Mucosa of descending colon (tissue), 3 donors: ENCODE measurements at regions not wholly inside any gene's neighbourhood (a gene's known extent, or its start where the extent isn't known, plus 50 kb on each side); places are given as distances from the start of the nearest gene placed in this dataset.

ENCODE experiments used
- ATAC-seq: fragments of 200-7000 bp; cut with Tn5 transposase; one replicate; pipeline ENCODE4 v1.9.1; 2020; ENCODE audit warnings: mild to moderate bottlenecking, moderate library complexity
- DNase-seq, 3 donors: peaks; one replicate each; pipeline ENCODE4 v3.0.0-alpha.2; 2020
- H3K36me3 ChIP-seq: fragments of 200-600 bp; one replicate; pipeline ENCODE4 v1.8.0; 2021; ENCODE audit warnings: low read depth, mild to moderate bottlenecking
- H3K4me1 ChIP-seq: fragments of 200-600 bp; one replicate; pipeline ENCODE4 v1.8.0; 2021; ENCODE audit warnings: low read depth, mild to moderate bottlenecking
- H3K4me3 ChIP-seq: fragments of 200-600 bp; one replicate; pipeline ENCODE4 v1.8.0; 2021; ENCODE audit warnings: mild to moderate bottlenecking
- H3K9me3 ChIP-seq: fragments of 200-600 bp; one replicate; pipeline ENCODE4 v1.8.0; 2021; ENCODE audit warnings: mild to moderate bottlenecking
- CTCF ChIP-seq: fragments of 200-600 bp; IDR thresholded peaks from one replicate; pipeline ENCODE4 v1.8.0; 2022; ENCODE audit warnings: antibody characterized with exemption, mild to moderate bottlenecking
- intact Hi-C, 2 donors: fragments of 100-400 bp; cut with DNase I in 1 of 2; cut with micrococcal nuclease in 1 of 2; formaldehyde crosslinking; loops; one replicate each; pipeline versions ENCODE4 v1.11.0 to v1.11.1; 2022; cut with DNase I, micrococcal nuclease
- donor health status: DM: no; HTN: no; CAD: no; lungs with moderate emphysema.
- donor health status: DM: no; HTN: no; CAD: no.
- donor health status: DM: no; HTN: yes; CAD: no.

DNA sequence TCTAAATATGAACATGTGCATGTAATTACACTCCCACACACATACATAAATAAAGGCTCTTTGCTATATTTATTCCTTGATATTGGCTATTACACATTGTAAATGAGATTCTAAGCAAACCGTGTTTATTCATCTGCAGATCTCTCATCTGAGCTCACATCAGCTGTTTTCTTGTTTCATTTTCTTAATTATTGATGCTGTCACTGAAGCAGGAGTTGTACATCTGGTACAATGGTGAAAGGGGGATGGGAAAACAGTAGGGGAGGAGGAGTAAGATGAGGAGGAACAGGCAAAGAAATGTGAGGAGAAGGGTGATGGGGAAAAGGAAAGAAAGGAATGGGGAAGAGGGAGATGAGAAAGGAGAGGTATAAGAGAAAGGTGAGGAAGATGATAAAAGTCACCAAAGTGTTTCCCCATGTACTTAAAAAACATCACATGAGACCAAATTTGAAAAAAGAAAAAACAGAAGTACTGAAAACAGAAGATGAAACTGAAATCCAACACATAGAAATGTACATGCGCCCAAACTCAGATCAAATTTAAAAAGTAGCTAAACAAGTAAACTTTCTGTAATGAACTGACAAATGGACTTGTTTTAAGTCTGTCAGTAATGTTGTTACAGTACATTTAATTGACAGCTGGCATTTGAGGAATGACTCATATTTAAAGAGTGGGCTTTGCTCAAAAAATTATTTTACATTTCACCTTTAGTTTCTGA, 472.2 kb downstream of the ARL4A start:
- H3K4me3 ChIP-seq: no peak overlapping the region
- H3K36me3 ChIP-seq: no peaks in the 10 kb centered on the region
- DNase-seq: no peak
- intact Hi-C loops: no loop called here
- no peaks in the 10 kb centered on the region for H3K9me3 ChIP-seq
- no peak for ATAC-seq
- no peaks in the 10 kb centered on the region for H3K4me1 ChIP-seq
- no peak for TF ChIP-seq CTCF

- no peak for ATAC-seq
- no peak for TF ChIP-seq CTCF
- intact Hi-C loops: no loop called here
- Histone ChIP-seq H3K4me3 (no peak overlapping the region), H3K36me3 (no peaks in the 10 kb centered on the region), H3K4me1 (no peaks in the 10 kb centered on the region), H3K9me3 (no peaks in the 10 kb centered on the region)
- DNase-seq: no peak
Observed at GRCh38 chr7:13161125-13161524, 473.7 kb downstream of the ARL4A start.

DNA sequence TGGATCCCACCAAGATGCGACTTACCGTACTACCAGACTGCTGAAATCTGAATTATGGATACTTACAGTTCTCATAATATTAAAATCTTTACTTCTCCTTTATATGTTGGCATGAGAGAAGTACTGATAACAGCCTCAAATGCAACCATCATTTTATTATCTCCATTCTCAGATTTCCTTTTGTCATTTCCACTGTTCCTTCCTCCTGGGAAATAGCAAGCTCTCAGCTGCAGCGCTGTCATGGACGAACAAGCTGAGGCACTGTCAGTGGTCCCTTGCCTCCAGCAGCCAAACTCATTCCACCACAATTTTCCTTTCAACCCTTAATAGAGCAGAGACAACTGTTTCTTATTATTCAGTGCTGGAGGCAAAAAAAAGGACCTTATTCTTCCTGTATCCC, 478.4 kb downstream of the ARL4A start:
- no peak for TF ChIP-seq CTCF
- Histone ChIP-seq H3K4me1 (no peaks in the 10 kb centered on the region), H3K9me3 (no peaks in the 10 kb centered on the region), H3K36me3 (no peaks in the 10 kb centered on the region), H3K4me3 (no peak overlapping the region)
- no peak for ATAC-seq
- DNase-seq: no peak
- intact Hi-C loops: no loop called here

GRCh38 chr7:13166801-13167200, 479.4 kb downstream of the ARL4A start:
- ATAC-seq: no peak
- Histone ChIP-seq H3K9me3 (no peaks in the 10 kb centered on the region), H3K36me3 (no peaks in the 10 kb centered on the region), H3K4me1 (no peaks in the 10 kb centered on the region), H3K4me3 (no peak overlapping the region)
- no peak for DNase-seq
- intact Hi-C loops: no loop called here
- no peak for TF ChIP-seq CTCF

- no peak for ATAC-seq
- Histone ChIP-seq H3K36me3 (no peaks in the 10 kb centered on the region), H3K9me3 (no peaks in the 10 kb centered on the region), H3K4me3 (no peak overlapping the region), H3K4me1 (no peaks in the 10 kb centered on the region)
- no peak for DNase-seq
- intact Hi-C loops: no loop called here
- TF ChIP-seq CTCF: no peak
Observed at GRCh38 chr7:13169356-13169755, 481.9 kb downstream of the ARL4A start.

GRCh38 chr7:13174991-13175390, 487.6 kb downstream of the ARL4A start:
- intact Hi-C loops: no loop called here
- Histone ChIP-seq H3K4me3 (no peak overlapping the region), H3K9me3 (no peaks in the 10 kb centered on the region), H3K4me1 (no peaks in the 10 kb centered on the region), H3K36me3 (no peaks in the 10 kb centered on the region)
- no peak for DNase-seq
- ATAC-seq: no peak
- no peak for TF ChIP-seq CTCF
